A673 (cell line): ENCODE measurements at regions not wholly inside any gene's neighbourhood (a gene's known extent, or its start where the extent isn't known, plus 50 kb on each side); places are given as distances from the start of the nearest gene placed in this dataset.

Source experiments
- BruUV-seq: library from RNA; stranded (reverse); fragments of 400-500 nt; replicated peaks from 2 replicates; lab custom pipeline; 2021; lab: Mats Ljungman, UMichigan
- CTCF ChIA-PET: fragments of 300-600 bp; sonication (Branson Sonifier 250); formaldehyde crosslinking; loops from one replicate; lab custom pipeline; 2022; ENCODE audit warnings: antibody characterized with exemption; lab: Charles Lee
- POLR2A ChIA-PET: fragments of 300-600 bp; sonication (Branson Sonifier 250); formaldehyde crosslinking; loops from one replicate; lab custom pipeline; 2022; ENCODE audit warnings: antibody characterized with exemption; ENCODE audit not compliant: low non-redundant PET; lab: Charles Lee
- DNase-seq: peaks from one replicate; pipeline ENCODE4 v3.0.0-alpha.2; 2015; ENCODE audit warnings: low spot score
- H3K27ac ChIP-seq: fragments of 200-600 bp; sonication (generic); 2 replicates; pipeline ENCODE4 v1.5.1; 2016; ENCODE audit warnings: mixed run types, low read depth, mild to moderate bottlenecking, mixed read lengths, antibody characterized with exemption, low read length; ENCODE audit not compliant: poor library complexity, severe bottlenecking
- H3K27me3 ChIP-seq: fragments of 200-600 bp; sonication (generic); replicated peaks from 2 replicates; pipeline ENCODE4 v1.6.1; 2017; ENCODE audit warnings: mixed run types, low read depth, mild to moderate bottlenecking, mixed read lengths, antibody characterized with exemption, low read length; ENCODE audit not compliant: insufficient read depth, poor library complexity
- H3K36me3 ChIP-seq: fragments of 200-600 bp; sonication (generic); 2 replicates; pipeline ENCODE4 v1.6.1; 2016; ENCODE audit warnings: mixed run types, mild to moderate bottlenecking, mixed read lengths, antibody characterized with exemption, low read length; ENCODE audit not compliant: insufficient read depth, poor library complexity, severe bottlenecking
- H3K4me1 ChIP-seq: fragments of 200-600 bp; sonication (generic); 2 replicates; pipeline ENCODE4 v1.6.1; 2017; ENCODE audit warnings: mixed run types, mild to moderate bottlenecking, mixed read lengths, antibody characterized with exemption, low read length; ENCODE audit not compliant: insufficient read depth, poor library complexity, severe bottlenecking
- H3K4me3 ChIP-seq: fragments of 200-600 bp; sonication (generic); 2 replicates; pipeline ENCODE4 v1.5.1; 2016; ENCODE audit warnings: low read depth, mixed run types, mild to moderate bottlenecking, mixed read lengths, low read length; ENCODE audit not compliant: poor library complexity, severe bottlenecking
- H3K9me3 ChIP-seq: fragments of 200-600 bp; sonication (generic); 2 replicates; pipeline ENCODE4 v1.6.1; 2016; ENCODE audit warnings: mixed run types, low read depth, mild to moderate bottlenecking, mixed read lengths, antibody characterized with exemption, low read length; ENCODE audit not compliant: poor library complexity, severe bottlenecking
- EZH2 ChIP-seq: fragments of 200-600 bp; sonication (generic); IDR thresholded peaks from 2 replicates; pipeline ENCODE4 v1.6.1; 2017; ENCODE audit warnings: borderline replicate concordance, low read depth, mild to moderate bottlenecking, mixed read lengths, antibody characterized with exemption, low read length; ENCODE audit not compliant: poor library complexity, severe bottlenecking
- intact Hi-C: fragments of 100-400 bp; cut with micrococcal nuclease; formaldehyde crosslinking; loops from one replicate; pipeline ENCODE4 v1.10.0; 2022; ENCODE audit not compliant: unreplicated experiment
- TF ChIP-seq, protein P1 (sequence below): fragments of 300-800, 200-600 bp; sonication (generic); conservative IDR thresholded peaks from 2 replicates; pipeline ENCODE4 v1.5.1; 2017; ENCODE audit warnings: low read depth, mild to moderate bottlenecking, antibody characterized with exemption, low read length, moderate library complexity, mixed read lengths

DNA sequence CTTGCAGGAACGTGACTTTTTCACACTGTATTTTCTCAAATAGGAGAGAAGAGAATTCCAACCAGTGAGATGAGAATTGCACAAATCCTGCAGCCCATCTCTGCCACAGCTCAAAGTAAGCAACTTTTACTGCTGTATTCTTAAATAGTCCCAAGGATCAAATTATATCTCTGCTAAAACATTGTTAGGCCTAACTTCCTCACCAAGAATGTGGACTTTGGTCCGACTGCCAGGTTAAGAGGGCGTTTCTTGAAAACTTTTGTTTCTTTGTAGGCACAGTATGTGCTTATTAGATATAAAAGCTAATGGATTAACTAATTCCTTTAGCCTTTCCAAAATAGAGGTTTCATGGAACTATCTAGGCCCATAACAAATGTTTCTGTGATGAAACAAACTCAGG lies 61.4 kb upstream of the IFNG-AS1 start:
- intact Hi-C loops, result no loop called here
- TF ChIP-seq EZH2, result no peak
- TF ChIP-seq, protein P1, sequence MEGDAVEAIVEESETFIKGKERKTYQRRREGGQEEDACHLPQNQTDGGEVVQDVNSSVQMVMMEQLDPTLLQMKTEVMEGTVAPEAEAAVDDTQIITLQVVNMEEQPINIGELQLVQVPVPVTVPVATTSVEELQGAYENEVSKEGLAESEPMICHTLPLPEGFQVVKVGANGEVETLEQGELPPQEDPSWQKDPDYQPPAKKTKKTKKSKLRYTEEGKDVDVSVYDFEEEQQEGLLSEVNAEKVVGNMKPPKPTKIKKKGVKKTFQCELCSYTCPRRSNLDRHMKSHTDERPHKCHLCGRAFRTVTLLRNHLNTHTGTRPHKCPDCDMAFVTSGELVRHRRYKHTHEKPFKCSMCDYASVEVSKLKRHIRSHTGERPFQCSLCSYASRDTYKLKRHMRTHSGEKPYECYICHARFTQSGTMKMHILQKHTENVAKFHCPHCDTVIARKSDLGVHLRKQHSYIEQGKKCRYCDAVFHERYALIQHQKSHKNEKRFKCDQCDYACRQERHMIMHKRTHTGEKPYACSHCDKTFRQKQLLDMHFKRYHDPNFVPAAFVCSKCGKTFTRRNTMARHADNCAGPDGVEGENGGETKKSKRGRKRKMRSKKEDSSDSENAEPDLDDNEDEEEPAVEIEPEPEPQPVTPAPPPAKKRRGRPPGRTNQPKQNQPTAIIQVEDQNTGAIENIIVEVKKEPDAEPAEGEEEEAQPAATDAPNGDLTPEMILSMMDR, result no peak
- BruUV-seq, result no TSS peak
- CTCF ChIA-PET, result no interaction called here
- Histone ChIP-seq H3K27ac (no peak overlapping the region), H3K4me3 (no peak overlapping the region), H3K36me3 (no peaks in the 10 kb centered on the region), H3K4me1 (no peaks in the 10 kb centered on the region), H3K27me3 (peaks cover 13% of the 10 kb centered on the region), H3K9me3 (no peaks in the 10 kb centered on the region)
- no peak for DNase-seq
- POLR2A ChIA-PET, result no interaction called here

DNA sequence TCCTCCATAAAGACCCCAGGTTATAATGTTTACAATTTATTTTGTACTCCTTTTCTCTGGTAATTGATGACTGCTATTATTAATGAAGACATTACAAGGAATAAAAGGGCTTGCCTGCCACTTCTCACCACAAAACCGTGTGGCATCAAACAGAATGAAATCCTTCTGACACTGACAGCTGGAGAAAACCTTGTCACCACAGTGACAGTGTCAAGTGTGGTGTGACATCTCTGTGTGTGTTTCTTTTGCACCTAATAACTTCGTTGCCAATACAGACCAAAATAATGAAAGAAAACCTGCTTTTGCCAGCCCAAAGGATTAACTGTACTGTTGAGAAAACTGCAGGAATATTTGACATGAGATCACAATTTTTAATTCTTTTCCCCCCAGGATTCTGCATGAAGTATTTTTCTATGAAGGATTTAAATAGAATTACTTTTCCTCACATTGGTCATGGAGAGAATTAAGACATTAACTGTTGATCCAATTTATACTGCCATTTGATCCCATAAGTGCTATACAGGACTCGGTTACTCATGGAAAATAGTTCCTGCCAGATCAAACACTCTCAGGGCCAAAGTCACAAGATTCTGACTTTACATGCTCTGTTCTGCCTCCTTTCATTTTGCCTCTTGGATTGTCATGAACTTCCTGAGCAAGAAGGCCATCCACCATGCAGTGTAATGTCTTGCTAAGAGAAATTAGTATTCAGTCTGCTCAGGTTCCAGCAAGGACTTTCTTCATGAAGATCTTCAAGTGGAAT lies 60.4 kb upstream of the IFNG-AS1 start:
- no peak for DNase-seq
- Histone ChIP-seq H3K36me3 (no peaks in the 10 kb centered on the region), H3K4me3 (no peak overlapping the region), H3K27ac (no peak overlapping the region), H3K4me1 (no peaks in the 10 kb centered on the region), H3K27me3 (peaks cover 13% of the 10 kb centered on the region), H3K9me3 (no peaks in the 10 kb centered on the region)
- ChIA-PET POLR2A (no interaction called here), CTCF (no interaction called here)
- TF ChIP-seq, protein P1, result no peak
- no peak for TF ChIP-seq EZH2
- BruUV-seq, result no TSS peak
- intact Hi-C loops, result no loop called here

DNA sequence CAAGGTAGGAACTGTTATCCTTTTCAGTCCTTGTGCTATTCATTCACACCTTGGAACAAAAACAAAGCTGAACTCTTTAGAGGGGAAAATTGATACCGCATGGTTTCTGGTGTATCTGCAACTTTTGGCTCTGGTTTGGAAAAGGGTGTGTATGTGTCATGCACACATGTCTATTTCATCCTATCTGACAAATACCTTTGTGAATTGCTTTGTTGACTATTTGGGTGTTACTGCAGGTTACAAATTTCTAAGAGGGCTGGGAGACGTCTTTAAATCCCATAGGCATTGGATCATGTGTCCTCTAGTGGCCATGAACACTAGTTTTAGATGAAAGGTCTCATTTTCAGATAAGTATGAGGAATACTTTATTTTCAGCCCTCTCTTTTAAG lies 59.9 kb upstream of the IFNG-AS1 start:
- Histone ChIP-seq H3K9me3 (no peaks in the 10 kb centered on the region), H3K4me1 (no peaks in the 10 kb centered on the region), H3K27me3 (peaks cover 13% of the 10 kb centered on the region), H3K27ac (no peak overlapping the region), H3K4me3 (no peak overlapping the region), H3K36me3 (no peaks in the 10 kb centered on the region)
- TF ChIP-seq EZH2, result no peak
- TF ChIP-seq, protein P1, result no peak
- ChIA-PET CTCF (no interaction called here), POLR2A (no interaction called here)
- intact Hi-C loops, result no loop called here
- BruUV-seq, result no TSS peak
- no peak for DNase-seq
